ENCODE measurements at regions not wholly inside any gene's neighbourhood (a gene's known extent, or its start where the extent isn't known, plus 50 kb on each side); places are given as distances from the start of the nearest gene placed in this dataset.

- DNase-seq: peak; percentile 98
These were observed 179.0 kb upstream of the KLF14 start for GRCh38 chr7:130912862-130913638.

GRCh38 chr7:130913639-130914553 is 179.9 kb upstream of the KLF14 start:
- DNase-seq: no peak

GRCh38 chr7:130914554-130915294 is 180.7 kb upstream of the KLF14 start:
- DNase-seq: no peak

GRCh38 chr7:130917669-130918128 is 183.7 kb upstream of the KLF14 start:
- peak; percentile 65 for DNase-seq

- DNase-seq: no peak
These were observed 184.4 kb upstream of the KLF14 start for GRCh38 chr7:130918129-130919052.

GRCh38 chr7:130919316-130920103 is 185.5 kb upstream of the KLF14 start:
- no peak for DNase-seq

GRCh38 chr7:130920122-130920521 is 186.1 kb upstream of the KLF14 start:
- DNase-seq: no peak

GRCh38 chr7:130921391-130922180 is 187.6 kb upstream of the KLF14 start:
- DNase-seq: peak; percentile 89

GRCh38 chr7:130922206-130923112 is 188.5 kb upstream of the KLF14 start:
- no peak for DNase-seq

- DNase-seq: no peak
These were observed 189.4 kb upstream of the KLF14 start for GRCh38 chr7:130923365-130923764.

GRCh38 chr7:130923930-130924329 is 189.9 kb upstream of the KLF14 start:
- no peak for DNase-seq

- no peak for DNase-seq
These were observed 191.3 kb upstream of the KLF14 start for GRCh38 chr7:130925136-130925794.

GRCh38 chr7:130926001-130926691 is 192.1 kb upstream of the KLF14 start:
- DNase-seq: no peak

GRCh38 chr7:130927062-130927461 is 193.1 kb upstream of the KLF14 start:
- no peak for DNase-seq

GRCh38 chr7:130927564-130927963 is 193.6 kb upstream of the KLF14 start:
- no peak for DNase-seq

- no peak for DNase-seq
These were observed 196.1 kb upstream of the KLF14 start for GRCh38 chr7:130929896-130930659.

- no peak for DNase-seq
These were observed 196.7 kb upstream of the KLF14 start for GRCh38 chr7:130930681-130931080.
